Lower lobe of right lung (tissue), 2 donors: ENCODE measurements at regions not wholly inside any gene's neighbourhood (a gene's known extent, or its start where the extent isn't known, plus 50 kb on each side); places are given as distances from the start of the nearest gene placed in this dataset.

ENCODE experiments used
- ATAC-seq, 2 donors: fragments of 200-7000 bp; cut with Tn5 transposase; one replicate each; pipeline ENCODE4 v1.9.1; 2020 to 2022; ENCODE audit warnings: mild to moderate bottlenecking in 2 of 2, moderate library complexity in 2 of 2
- DNase-seq: peaks from one replicate; pipeline ENCODE4 v3.0.0-alpha.2; 2020
- H3K27ac ChIP-seq: fragments of 200-600 bp; one replicate; pipeline ENCODE4 v1.8.0; 2022
- H3K27me3 ChIP-seq: fragments of 200-600 bp; one replicate; pipeline ENCODE4 v1.8.0; 2022; ENCODE audit warnings: low read depth
- H3K36me3 ChIP-seq: fragments of 200-600 bp; one replicate; pipeline ENCODE4 v1.8.0; 2022; ENCODE audit warnings: mild to moderate bottlenecking
- H3K4me1 ChIP-seq: fragments of 200-600 bp; one replicate; pipeline ENCODE4 v1.8.0; 2022
- H3K4me3 ChIP-seq: fragments of 200-600 bp; one replicate; pipeline ENCODE4 v1.8.0; 2022; ENCODE audit warnings: mild to moderate bottlenecking
- H3K9me3 ChIP-seq: fragments of 200-600 bp; one replicate; pipeline ENCODE4 v1.8.0; 2022
- intact Hi-C: fragments of 100-400 bp; cut with DNase I; formaldehyde crosslinking; loops from one replicate; pipeline ENCODE4 v1.11.0; 2022
- TF ChIP-seq, protein P1 (sequence below): fragments of 200-600 bp; IDR thresholded peaks from one replicate; pipeline ENCODE4 v1.8.0; 2022; ENCODE audit warnings: antibody characterized with exemption, mild to moderate bottlenecking
- donor health status: DM: no; HTN: yes; CAD: no; lungs with severe emphysema.

DNA sequence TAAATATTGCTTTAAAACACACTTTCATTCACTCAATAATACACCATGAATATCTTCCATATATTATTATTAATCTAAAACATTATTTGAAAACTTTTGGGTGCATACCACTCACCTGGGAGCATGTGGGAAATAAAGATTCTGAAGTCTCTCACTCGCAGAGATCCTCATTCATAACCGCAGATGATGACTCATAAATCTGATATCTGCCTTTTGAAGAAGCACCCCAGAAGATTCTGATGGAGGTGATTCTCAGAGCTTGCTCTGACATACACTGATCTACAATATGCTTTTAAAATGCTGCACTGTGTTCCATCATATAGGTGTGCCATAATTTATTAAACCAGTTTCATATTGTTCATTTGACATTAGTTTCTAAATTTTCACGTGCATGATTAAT, 135.0 kb upstream of the SGK1 start:
- TF ChIP-seq, protein P1, sequence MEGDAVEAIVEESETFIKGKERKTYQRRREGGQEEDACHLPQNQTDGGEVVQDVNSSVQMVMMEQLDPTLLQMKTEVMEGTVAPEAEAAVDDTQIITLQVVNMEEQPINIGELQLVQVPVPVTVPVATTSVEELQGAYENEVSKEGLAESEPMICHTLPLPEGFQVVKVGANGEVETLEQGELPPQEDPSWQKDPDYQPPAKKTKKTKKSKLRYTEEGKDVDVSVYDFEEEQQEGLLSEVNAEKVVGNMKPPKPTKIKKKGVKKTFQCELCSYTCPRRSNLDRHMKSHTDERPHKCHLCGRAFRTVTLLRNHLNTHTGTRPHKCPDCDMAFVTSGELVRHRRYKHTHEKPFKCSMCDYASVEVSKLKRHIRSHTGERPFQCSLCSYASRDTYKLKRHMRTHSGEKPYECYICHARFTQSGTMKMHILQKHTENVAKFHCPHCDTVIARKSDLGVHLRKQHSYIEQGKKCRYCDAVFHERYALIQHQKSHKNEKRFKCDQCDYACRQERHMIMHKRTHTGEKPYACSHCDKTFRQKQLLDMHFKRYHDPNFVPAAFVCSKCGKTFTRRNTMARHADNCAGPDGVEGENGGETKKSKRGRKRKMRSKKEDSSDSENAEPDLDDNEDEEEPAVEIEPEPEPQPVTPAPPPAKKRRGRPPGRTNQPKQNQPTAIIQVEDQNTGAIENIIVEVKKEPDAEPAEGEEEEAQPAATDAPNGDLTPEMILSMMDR: no peak
- DNase-seq (no peak), ATAC-seq (no peak)
- no peaks in the 10 kb centered on the region for H3K9me3 ChIP-seq
- no peaks in the 10 kb centered on the region for H3K4me1 ChIP-seq
- no peaks in the 10 kb centered on the region for H3K27me3 ChIP-seq
- no peaks in the 10 kb centered on the region for H3K36me3 ChIP-seq
- H3K27ac ChIP-seq: no peak overlapping the region
- intact Hi-C loops: no loop called here
- no peak overlapping the region for H3K4me3 ChIP-seq

- intact Hi-C loops: no loop called here
- TF ChIP-seq, protein P1: no peak
- no peak overlapping the region for H3K4me3 ChIP-seq
- H3K9me3 ChIP-seq: no peaks in the 10 kb centered on the region
- H3K27ac ChIP-seq: no peak overlapping the region
- ATAC-seq (peak in 1 of 2 donors; percentile 15), DNase-seq (no peak)
- H3K36me3 ChIP-seq: no peaks in the 10 kb centered on the region
- H3K27me3 ChIP-seq: no peaks in the 10 kb centered on the region
- no peaks in the 10 kb centered on the region for H3K4me1 ChIP-seq
Observed at GRCh38 chr6:134451529-134451928, 133.6 kb upstream of the SGK1 start.

- no peaks in the 10 kb centered on the region for H3K27me3 ChIP-seq
- H3K36me3 ChIP-seq: no peaks in the 10 kb centered on the region
- TF ChIP-seq, protein P1: no peak
- H3K4me3 ChIP-seq: no peak overlapping the region
- intact Hi-C loops: no loop called here
- H3K4me1 ChIP-seq: no peaks in the 10 kb centered on the region
- no peaks in the 10 kb centered on the region for H3K9me3 ChIP-seq
- no peak overlapping the region for H3K27ac ChIP-seq
- DNase-seq: no peak
- ATAC-seq: no peak
Observed at GRCh38 chr6:134449781-134450180, 131.9 kb upstream of the SGK1 start.

- no peak for DNase-seq
- Histone ChIP-seq H3K4me3 (no peak overlapping the region), H3K36me3 (no peaks in the 10 kb centered on the region), H3K9me3 (no peaks in the 10 kb centered on the region), H3K27ac (no peak overlapping the region), H3K27me3 (no peaks in the 10 kb centered on the region), H3K4me1 (no peaks in the 10 kb centered on the region)
- intact Hi-C loops: no loop called here
- ATAC-seq: no peak
- TF ChIP-seq, protein P1: no peak
Observed at GRCh38 chr6:134449004-134449403, 131.1 kb upstream of the SGK1 start.

DNA sequence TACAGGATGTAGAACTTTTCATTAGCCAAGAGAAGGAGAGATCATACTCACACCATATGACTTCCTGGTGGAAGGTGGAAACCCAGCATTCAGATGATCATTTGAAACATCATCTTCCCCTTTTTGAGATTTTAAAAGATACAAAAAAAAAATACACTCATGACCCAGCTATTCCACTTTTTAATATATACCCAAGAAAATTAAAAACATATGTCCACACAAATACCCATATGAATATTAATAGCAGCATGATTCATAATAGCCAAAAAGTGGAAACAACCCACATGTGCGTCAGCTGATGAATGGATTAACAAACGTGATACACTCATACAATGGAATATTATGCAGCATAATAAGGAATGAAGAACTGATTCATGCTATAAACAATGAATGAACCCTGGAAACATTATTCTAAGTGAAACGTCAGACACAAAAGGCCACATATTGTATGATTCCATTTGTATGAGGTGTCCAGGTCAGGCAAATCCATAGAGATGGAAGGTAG, 130.0 kb upstream of the SGK1 start:
- ATAC-seq (peak; percentile 11 to 56), DNase-seq (no peak)
- TF ChIP-seq, protein P1: no peak
- Histone ChIP-seq H3K27ac (no peak overlapping the region), H3K27me3 (no peaks in the 10 kb centered on the region), H3K36me3 (no peaks in the 10 kb centered on the region), H3K4me3 (no peak overlapping the region), H3K9me3 (no peaks in the 10 kb centered on the region), H3K4me1 (no peaks in the 10 kb centered on the region)
- intact Hi-C loops: no loop called here

GRCh38 chr6:134447423-134447822, 129.5 kb upstream of the SGK1 start:
- Histone ChIP-seq H3K36me3 (no peaks in the 10 kb centered on the region), H3K9me3 (no peaks in the 10 kb centered on the region), H3K27me3 (no peaks in the 10 kb centered on the region), H3K4me1 (no peaks in the 10 kb centered on the region), H3K4me3 (no peak overlapping the region), H3K27ac (no peak overlapping the region)
- DNase-seq (no peak), ATAC-seq (no peak)
- intact Hi-C loops: no loop called here
- TF ChIP-seq, protein P1: no peak
